GM12878 (cell line): ENCODE measurements at regions not wholly inside any gene's neighbourhood (a gene's known extent, or its start where the extent isn't known, plus 50 kb on each side); places are given as distances from the start of the nearest gene placed in this dataset.

Source experiments
- ATAC-seq: fragments of 200-7000 bp; cut with Tn5 transposase; 3 replicates; pipeline ENCODE4 v1.9.1; 2020; ENCODE audit warnings: mild to moderate bottlenecking, moderate library complexity
- BruUV-seq: library from RNA; stranded (reverse); fragments of 400-500 nt; replicated peaks from 2 replicates; lab custom pipeline; 2021; lab: Mats Ljungman, UMichigan
- CTCF ChIA-PET: fragments of 300-600 bp; sonication (Branson Sonifier 250); formaldehyde crosslinking; extraction: SDS; loops from one replicate; lab custom pipeline; 2021; ENCODE audit warnings: inconsistent platforms; lab: Yijun Ruan, JAX
- POLR2A ChIA-PET: fragments of 350-600 bp; formaldehyde crosslinking; extraction: SDS; loops from one replicate; lab custom pipeline; 2021; ENCODE audit warnings: inconsistent platforms; lab: Charles Lee
- RAD21 ChIA-PET: fragments of 300-600 bp; sonication (Branson Sonifier 250); formaldehyde crosslinking; loops from one replicate; lab custom pipeline; 2023; ENCODE audit warnings: antibody characterized with exemption; ENCODE audit not compliant: unreplicated experiment; lab: Charles Lee
- SMC1A ChIA-PET: fragments of 300-600 bp; sonication (Branson Sonifier 250); formaldehyde crosslinking; loops from one replicate; lab custom pipeline; 2023; ENCODE audit not compliant: unreplicated experiment, uncharacterized antibody; lab: Charles Lee
- DNase-seq: peaks from one replicate; pipeline ENCODE4 v3.0.0-alpha.2; 2011; ENCODE audit warnings: low read depth, low spot score
- FAIRE-seq: peaks from 3 replicates; lab custom pipeline; 2011; peaks lifted over from hg19 to GRCh38; lab: Jason Lieb, UNC
- H2AFZ ChIP-seq: 2 replicates; pipeline ENCODE4 v1.6.0; 2011; ENCODE audit warnings: low read depth, low read length, control low read depth; ENCODE audit not compliant: control insufficient read depth
- H3K27ac ChIP-seq: 2 replicates; pipeline ENCODE4 v1.5.1; 2011; ENCODE audit warnings: control low read depth; ENCODE audit not compliant: control insufficient read depth, insufficient read depth
- H3K27me3 ChIP-seq, 2 experiments: replicated peaks in 1 of 2; 2 replicates each; pipeline versions ENCODE4 v1.6.0 to v1.6.1; 2011; ENCODE audit warnings: low read length in 1 of 2; ENCODE audit not compliant: control insufficient read depth in 2 of 2, insufficient read depth in 2 of 2
- H3K36me3 ChIP-seq, 2 experiments: 2 replicates each; pipeline ENCODE4 v1.5.1; 2011; ENCODE audit warnings: low read length in 1 of 2; ENCODE audit not compliant: control insufficient read depth in 2 of 2, insufficient read depth in 2 of 2
- H3K4me1 ChIP-seq: 2 replicates; pipeline ENCODE4 v1.6.1; 2011; ENCODE audit warnings: mild to moderate bottlenecking, low read length, moderate library complexity, mixed read lengths; ENCODE audit not compliant: control insufficient read depth, insufficient read depth
- H3K4me2 ChIP-seq: 2 replicates; pipeline ENCODE4 v1.6.0; 2011; ENCODE audit warnings: control low read depth; ENCODE audit not compliant: control insufficient read depth, insufficient read depth
- H3K4me3 ChIP-seq: fragments of 200-600 bp; sonication (generic); 2 replicates; pipeline ENCODE4 v1.5.1; 2016
- H3K79me2 ChIP-seq: 2 replicates; pipeline ENCODE4 v1.6.0; 2011; ENCODE audit warnings: low read length; ENCODE audit not compliant: control insufficient read depth, insufficient read depth
- H3K9ac ChIP-seq: 2 replicates; pipeline ENCODE4 v1.8.0; 2011; ENCODE audit warnings: low read length, control low read depth, mixed read lengths; ENCODE audit not compliant: control insufficient read depth, insufficient read depth
- H3K9me3 ChIP-seq: replicated peaks from 3 replicates; pipeline ENCODE4 v1.5.1; 2011; ENCODE audit warnings: mild to moderate bottlenecking, low read length; ENCODE audit not compliant: control insufficient read depth, insufficient read depth
- H4K20me1 ChIP-seq: 2 replicates; pipeline ENCODE4 v1.6.0; 2011; ENCODE audit not compliant: control insufficient read depth, insufficient read depth
- E2F8 ChIP-seq: fragments of 450-650 bp; IDR thresholded peaks from 2 replicates; pipeline ENCODE4 v1.6.1; 2018; ENCODE audit warnings: mild to moderate bottlenecking, low read depth, moderate library complexity; ENCODE audit not compliant: partially characterized antibody
- ETV6 ChIP-seq, 2 experiments: fragments of 450-650 bp in 1 of 2; IDR thresholded peaks in 1 of 2; conservative IDR thresholded peaks in 1 of 2; 2 replicates each; pipeline ENCODE4 v1.6.1; 2014; ENCODE audit warnings: antibody characterized with exemption in 1 of 2, borderline replicate concordance in 1 of 2, low read depth in 1 of 2, mild to moderate bottlenecking in 1 of 2, moderate library complexity in 1 of 2
- HSF1 ChIP-seq: fragments of 150-350 bp; IDR thresholded peaks from 2 replicates; pipeline ENCODE4 v1.6.1; 2014; ENCODE audit warnings: mild to moderate bottlenecking, low read depth, low read length
- JUNB ChIP-seq: IDR thresholded peaks from 2 replicates; pipeline ENCODE4 v1.6.1; 2016; ENCODE audit warnings: antibody characterized with exemption, mild to moderate bottlenecking
- MTA2 ChIP-seq: fragments of 450-650 bp; IDR thresholded peaks from 2 replicates; pipeline ENCODE4 v1.6.1; 2016; ENCODE audit warnings: low read depth, mild to moderate bottlenecking, moderate library complexity
- NBN ChIP-seq: fragments of 450-650 bp; IDR thresholded peaks from 2 replicates; pipeline ENCODE4 v1.6.1; 2016
- NR2C1 ChIP-seq: fragments of 450-650 bp; IDR thresholded peaks from 2 replicates; pipeline ENCODE4 v1.6.1; 2017; ENCODE audit warnings: antibody characterized with exemption, mild to moderate bottlenecking, moderate library complexity
- PAX8 ChIP-seq: fragments of 450-650 bp; IDR thresholded peaks from 2 replicates; pipeline ENCODE4 v1.6.1; 2017; ENCODE audit warnings: mild to moderate bottlenecking, moderate library complexity
- RELA ChIP-seq: fragments of 450-650 bp; IDR thresholded peaks from 2 replicates; pipeline ENCODE4 v1.8.0; 2014; ENCODE audit warnings: borderline replicate concordance; ENCODE audit not compliant: partially characterized antibody
- SIX5 ChIP-seq: IDR thresholded peaks from 2 replicates; pipeline ENCODE4 v1.6.1; 2011; ENCODE audit warnings: mild to moderate bottlenecking, low read depth, low read length, moderate library complexity; ENCODE audit not compliant: severe bottlenecking
- ZNF217 ChIP-seq: fragments of 450-650 bp; IDR thresholded peaks from 2 replicates; pipeline ENCODE4 v1.6.1; 2017; ENCODE audit warnings: antibody characterized with exemption, mild to moderate bottlenecking
- ZNF24 ChIP-seq: fragments of 450-650 bp; IDR thresholded peaks from 2 replicates; pipeline ENCODE4 v1.6.1; 2017; ENCODE audit warnings: antibody characterized with exemption, mild to moderate bottlenecking
- ZNF384 ChIP-seq: IDR thresholded peaks from 2 replicates; pipeline ENCODE4 v1.6.1; 2012; ENCODE audit warnings: low read depth, mild to moderate bottlenecking, low read length, improper control_type of control experiment, borderline replicate concordance
- WGBS: methylation state at CpG from one replicate; pipeline ENCODE4 v1.1.6; 2016; ENCODE audit warnings: low lambda C conversion rate; ENCODE audit not compliant: insufficient replicate concordance, insufficient coverage; ENCODE audit errors: missing lambda C conversion rate; 5-methylcytosine and 5-hydroxymethylcytosine counted together
- in situ Hi-C: fragments of 300-500 bp; cut with MboI; formaldehyde crosslinking; loops from 9 replicates; pipeline ENCODE4 v1.14.3; 2018; ENCODE audit warnings: mixed read lengths
- intact Hi-C: fragments of 100-400 bp; cut with micrococcal nuclease; formaldehyde crosslinking; loops from one replicate; pipeline ENCODE4 v1.14.2; 2022; ENCODE audit not compliant: unreplicated experiment
- TF ChIP-seq, protein P1 (sequence below): IDR thresholded peaks from 2 replicates; pipeline ENCODE4 v1.6.1; 2012; ENCODE audit warnings: low read length, inconsistent platforms
- TF ChIP-seq, protein P2 (sequence below): fragments of 450-650 bp; conservative IDR thresholded peaks from 2 replicates; pipeline ENCODE4 v1.6.1; 2017; ENCODE audit warnings: mild to moderate bottlenecking, moderate library complexity

- ChIA-PET POLR2A (no interaction called here), RAD21 (no interaction called here), SMC1A (no interaction called here), CTCF (no interaction called here)
- DNase-seq (no peak), FAIRE-seq (no peak), ATAC-seq (no peak)
- no peaks in the 10 kb centered on the region for H4K20me1 ChIP-seq
- intact Hi-C loops = no loop called here
- H3K27ac ChIP-seq = no peak overlapping the region
- BruUV-seq = no TSS peak
- H3K27me3 ChIP-seq = no peaks in the 10 kb centered on the region
- in situ Hi-C loops = no loop called here
- no peaks in the 10 kb centered on the region for H3K36me3 ChIP-seq
- H3K4me3 ChIP-seq = no peak overlapping the region
- no peaks in the 10 kb centered on the region for H3K79me2 ChIP-seq
- WGBS = 17% methylated on average over 2 of the region's 2 CpGs
- no peak overlapping the region for H3K4me2 ChIP-seq
- no peaks in the 10 kb centered on the region for H3K4me1 ChIP-seq
- TF ChIP-seq, protein P1, sequence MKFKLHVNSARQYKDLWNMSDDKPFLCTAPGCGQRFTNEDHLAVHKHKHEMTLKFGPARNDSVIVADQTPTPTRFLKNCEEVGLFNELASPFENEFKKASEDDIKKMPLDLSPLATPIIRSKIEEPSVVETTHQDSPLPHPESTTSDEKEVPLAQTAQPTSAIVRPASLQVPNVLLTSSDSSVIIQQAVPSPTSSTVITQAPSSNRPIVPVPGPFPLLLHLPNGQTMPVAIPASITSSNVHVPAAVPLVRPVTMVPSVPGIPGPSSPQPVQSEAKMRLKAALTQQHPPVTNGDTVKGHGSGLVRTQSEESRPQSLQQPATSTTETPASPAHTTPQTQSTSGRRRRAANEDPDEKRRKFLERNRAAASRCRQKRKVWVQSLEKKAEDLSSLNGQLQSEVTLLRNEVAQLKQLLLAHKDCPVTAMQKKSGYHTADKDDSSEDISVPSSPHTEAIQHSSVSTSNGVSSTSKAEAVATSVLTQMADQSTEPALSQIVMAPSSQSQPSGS = no peak
- no peak for TF ChIP-seq NR2C1
- TF ChIP-seq NBN = no peak
- no peak for TF ChIP-seq SIX5
- TF ChIP-seq MTA2 = no peak
- TF ChIP-seq, protein P2, sequence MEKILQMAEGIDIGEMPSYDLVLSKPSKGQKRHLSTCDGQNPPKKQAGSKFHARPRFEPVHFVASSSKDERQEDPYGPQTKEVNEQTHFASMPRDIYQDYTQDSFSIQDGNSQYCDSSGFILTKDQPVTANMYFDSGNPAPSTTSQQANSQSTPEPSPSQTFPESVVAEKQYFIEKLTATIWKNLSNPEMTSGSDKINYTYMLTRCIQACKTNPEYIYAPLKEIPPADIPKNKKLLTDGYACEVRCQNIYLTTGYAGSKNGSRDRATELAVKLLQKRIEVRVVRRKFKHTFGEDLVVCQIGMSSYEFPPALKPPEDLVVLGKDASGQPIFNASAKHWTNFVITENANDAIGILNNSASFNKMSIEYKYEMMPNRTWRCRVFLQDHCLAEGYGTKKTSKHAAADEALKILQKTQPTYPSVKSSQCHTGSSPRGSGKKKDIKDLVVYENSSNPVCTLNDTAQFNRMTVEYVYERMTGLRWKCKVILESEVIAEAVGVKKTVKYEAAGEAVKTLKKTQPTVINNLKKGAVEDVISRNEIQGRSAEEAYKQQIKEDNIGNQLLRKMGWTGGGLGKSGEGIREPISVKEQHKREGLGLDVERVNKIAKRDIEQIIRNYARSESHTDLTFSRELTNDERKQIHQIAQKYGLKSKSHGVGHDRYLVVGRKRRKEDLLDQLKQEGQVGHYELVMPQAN = no peak
- no peak for TF ChIP-seq HSF1
- no peak for TF ChIP-seq E2F8
- no peak for TF ChIP-seq ZNF217
- no peak for TF ChIP-seq ETV6 (conservative IDR thresholded peaks at IDR 0.05 in 1 of 2, IDR thresholded peaks at IDR 0.05 in 1 of 2; ENCODE audit: borderline replicate concordance in 1 of 2, low read depth in 1 of 2)
- no peak for TF ChIP-seq RELA
- TF ChIP-seq ZNF24 = no peak
- no peak for TF ChIP-seq ZNF384
- TF ChIP-seq JUNB = no peak
- TF ChIP-seq PAX8 = no peak
- no peaks in the 10 kb centered on the region for H3K9me3 ChIP-seq
- H3K9ac ChIP-seq = no peak overlapping the region
- H2AFZ ChIP-seq = no peak overlapping the region
Observed at GRCh38 chr14:42715316-42715715, 1108.6 kb downstream of the LRFN5 start.
